ENCODE measurements at regions not wholly inside any gene's neighbourhood (a gene's known extent, or its start where the extent isn't known, plus 50 kb on each side); places are given as distances from the start of the nearest gene placed in this dataset.

- SMC1A ChIA-PET (ENCODE audit: uncharacterized antibody, unreplicated experiment), result interaction anchor here (1.1 kb wide), 1 partner anchor 12 kb away, joined by 3 read pairs; no protein-coding TSS in a partner anchor
- 60% methylated on average over 3 of the region's 3 CpGs for WGBS (ENCODE audit: insufficient coverage, insufficient replicate concordance, low lambda C conversion rate, missing lambda C conversion rate)
- POLR2A ChIA-PET, result no interaction called here
- RAD21 ChIA-PET (ENCODE audit: unreplicated experiment), result no interaction called here
- H3K4me2 ChIP-seq (ENCODE audit: control insufficient read depth, insufficient read depth), result no peak overlapping the region
- H3K27ac ChIP-seq (ENCODE audit: control insufficient read depth, insufficient read depth), result no peak overlapping the region
- no peaks in the 10 kb centered on the region for H3K4me1 ChIP-seq (ENCODE audit: control insufficient read depth, insufficient read depth, low read length)
- no peak for TF ChIP-seq ZNF384 (IDR thresholded peaks at IDR 0.05; ENCODE audit: borderline replicate concordance, low read depth, low read length)
- no peak for TF ChIP-seq ZBED1 (IDR thresholded peaks at IDR 0.05; ENCODE audit: borderline replicate concordance)
- no peak for TF ChIP-seq MEF2B (IDR thresholded peaks at IDR 0.05; ENCODE audit: partially characterized antibody, poor library complexity, severe bottlenecking)
- no peak for TF ChIP-seq ZNF217 (IDR thresholded peaks at IDR 0.05)
- no peak for TF ChIP-seq FOXM1 (IDR thresholded peaks at IDR 0.05; ENCODE audit: low read depth, low read length)
- TF ChIP-seq SREBF2 (IDR thresholded peaks at IDR 0.05; ENCODE audit: low read length), result no peak
- no peak for TF ChIP-seq BHLHE40 (IDR thresholded peaks at IDR 0.05; ENCODE audit: borderline replicate concordance in 1 of 2, low read depth in 2 of 2, low read length in 1 of 2)
- no peak for TF ChIP-seq ZBTB33 (IDR thresholded peaks at IDR 0.05)
- no peak for TF ChIP-seq SMC3 (IDR thresholded peaks at IDR 0.05; ENCODE audit: borderline replicate concordance, low read length)
- TF ChIP-seq KAT2A (conservative IDR thresholded peaks at IDR 0.05; ENCODE audit: control insufficient read depth, low read depth, low read length), result no peak
- no peak for TF ChIP-seq NR2C1 (IDR thresholded peaks at IDR 0.05)
- TF ChIP-seq ASH2L (IDR thresholded peaks at IDR 0.05; ENCODE audit: borderline replicate concordance, low read depth), result no peak
- no peak for TF ChIP-seq ZZZ3 (IDR thresholded peaks at IDR 0.05; ENCODE audit: control insufficient read depth, insufficient read length, low read depth)
- no peak for TF ChIP-seq IKZF2 (IDR thresholded peaks at IDR 0.05)
- no peak for TF ChIP-seq SRF (IDR thresholded peaks at IDR 0.05; ENCODE audit: low read depth in 2 of 2, low read length in 2 of 2)
- TF ChIP-seq CREM (IDR thresholded peaks at IDR 0.05; ENCODE audit: low read depth), result no peak
- TF ChIP-seq STAT1 (conservative IDR thresholded peaks at IDR 0.05), result no peak
- TF ChIP-seq LARP7 (IDR thresholded peaks at IDR 0.05), result no peak
- H4K20me1 ChIP-seq (ENCODE audit: control insufficient read depth, insufficient read depth), result no peaks in the 10 kb centered on the region
- no TSS peak for BruUV-seq (replicated peaks)
- ATAC-seq (no peak), FAIRE-seq (no peak), DNase-seq (ENCODE audit: low read depth, low spot score) (no peak)
- intact Hi-C loops (cut with micrococcal nuclease; ENCODE audit: unreplicated experiment) (no loop called here), in situ Hi-C loops (cut with MboI) (no loop called here)
- H3K4me3 ChIP-seq, result no peak overlapping the region
- no peaks in the 10 kb centered on the region for H3K9me3 ChIP-seq (replicated peaks; ENCODE audit: control insufficient read depth, insufficient read depth, low read length)
- H3K27me3 ChIP-seq (replicated peaks in 1 of 2; ENCODE audit: control insufficient read depth in 2 of 2, insufficient read depth in 2 of 2, low read length in 1 of 2), result no peaks in the 10 kb centered on the region; a peak in 1 of 4 replicates
- H3K79me2 ChIP-seq (ENCODE audit: control insufficient read depth, insufficient read depth, low read length), result no peaks in the 10 kb centered on the region
- no peak overlapping the region for H2AFZ ChIP-seq (ENCODE audit: control insufficient read depth, low read depth, low read length)
- CTCF ChIA-PET, result no interaction called here
- H3K9ac ChIP-seq (ENCODE audit: control insufficient read depth, insufficient read depth, low read length), result no peak overlapping the region
- H3K36me3 ChIP-seq (ENCODE audit: control insufficient read depth in 2 of 2, insufficient read depth in 2 of 2, low read length in 1 of 2), result no peaks in the 10 kb centered on the region
Observed at GRCh38 chr5:88557881-88558280, 289.2 kb upstream of the TMEM161B start.

Measured in GM12878 (cell line).